ENCODE measurements at regions not wholly inside any gene's neighbourhood (a gene's known extent, or its start where the extent isn't known, plus 50 kb on each side); places are given as distances from the start of the nearest gene placed in this dataset.

DNA sequence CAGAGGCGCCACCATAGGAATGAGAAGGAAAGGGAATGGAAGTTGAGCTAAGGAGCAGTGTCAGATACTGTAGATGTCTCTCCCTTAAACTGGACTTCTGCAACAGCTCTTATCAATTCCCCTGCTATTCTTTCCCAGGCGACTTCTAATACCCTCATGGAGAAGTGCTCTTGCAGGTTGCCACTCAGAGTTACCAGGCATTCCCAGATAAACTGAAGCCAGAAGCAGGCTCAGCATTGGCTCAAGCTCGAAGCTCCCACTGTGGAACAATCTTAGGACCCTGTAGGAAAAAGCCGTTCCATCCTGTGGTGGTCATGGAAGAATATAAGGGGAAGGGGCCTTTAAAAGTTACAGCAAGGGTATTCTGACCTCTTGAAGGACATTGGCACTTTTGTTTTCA is 208.7 kb upstream of the PLET1 start:
- Mint-ChIP-seq H3K27me3 (ENCODE audit: low read depth) (no peaks in the 10 kb centered on the region), H3K4me3 (no peak overlapping the region), H3K36me3 (no peaks in the 10 kb centered on the region), H3K9me3 (no peaks in the 10 kb centered on the region), H3K4me1 (no peaks in the 10 kb centered on the region), H3K27ac (no peak overlapping the region)
- TF ChIP-seq RORB (CRISPR knock-in tag; IDR thresholded peaks at IDR 0.05) (no peak), NFATC4 (CRISPR knock-in tag; IDR thresholded peaks at IDR 0.05) (no peak)
- TF ChIP-seq, protein P1, sequence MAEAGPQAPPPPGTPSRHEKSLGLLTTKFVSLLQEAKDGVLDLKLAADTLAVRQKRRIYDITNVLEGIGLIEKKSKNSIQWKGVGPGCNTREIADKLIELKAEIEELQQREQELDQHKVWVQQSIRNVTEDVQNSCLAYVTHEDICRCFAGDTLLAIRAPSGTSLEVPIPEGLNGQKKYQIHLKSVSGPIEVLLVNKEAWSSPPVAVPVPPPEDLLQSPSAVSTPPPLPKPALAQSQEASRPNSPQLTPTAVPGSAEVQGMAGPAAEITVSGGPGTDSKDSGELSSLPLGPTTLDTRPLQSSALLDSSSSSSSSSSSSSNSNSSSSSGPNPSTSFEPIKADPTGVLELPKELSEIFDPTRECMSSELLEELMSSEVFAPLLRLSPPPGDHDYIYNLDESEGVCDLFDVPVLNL (CRISPR knock-in tag; IDR thresholded peaks at IDR 0.05; ENCODE audit: borderline replicate concordance, low read depth), result no peak
- ChIA-PET POLR2A (no interaction called here), CTCF (interaction anchor here (1.0 kb wide), 1 partner anchor 15 kb away, joined by 4 read pairs; no protein-coding TSS in a partner anchor)
- ATAC-seq (no peak), DNase-seq (ENCODE audit: low spot score) (no peak)

DNA sequence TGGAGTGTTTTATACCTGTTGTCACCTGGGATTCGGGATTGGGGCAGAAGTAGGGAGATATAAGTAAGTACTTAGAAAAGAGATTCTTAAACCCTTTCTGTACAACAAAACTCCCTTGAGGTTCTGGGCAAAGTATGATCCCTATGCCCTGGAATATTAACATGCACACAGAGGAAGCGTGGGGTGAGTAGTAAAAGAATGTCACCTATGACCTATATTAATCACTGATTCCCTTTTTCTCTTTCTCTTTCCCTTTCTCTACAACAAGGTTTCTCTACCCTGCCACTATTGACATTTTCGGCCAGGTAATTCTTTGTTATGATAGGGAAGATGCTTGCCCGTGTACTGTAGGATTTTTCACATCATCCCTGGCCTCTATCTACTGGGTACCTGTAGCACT is 209.7 kb upstream of the PLET1 start:
- Mint-ChIP-seq H3K4me1 (no peaks in the 10 kb centered on the region), H3K36me3 (no peaks in the 10 kb centered on the region), H3K27me3 (ENCODE audit: low read depth) (peaks cover 8% of the 10 kb centered on the region), H3K9me3 (no peaks in the 10 kb centered on the region), H3K4me3 (no peak overlapping the region), H3K27ac (no peak overlapping the region)
- ATAC-seq, result no peak
- no peak for DNase-seq (ENCODE audit: low spot score)
- POLR2A ChIA-PET, result no interaction called here
- CTCF ChIA-PET, result interaction anchor here (1.0 to 1.1 kb wide), 2 partner anchors 16 to 86 kb away, joined by 3 to 4 read pairs; no protein-coding TSS in a partner anchor
- TF ChIP-seq, protein P2, sequence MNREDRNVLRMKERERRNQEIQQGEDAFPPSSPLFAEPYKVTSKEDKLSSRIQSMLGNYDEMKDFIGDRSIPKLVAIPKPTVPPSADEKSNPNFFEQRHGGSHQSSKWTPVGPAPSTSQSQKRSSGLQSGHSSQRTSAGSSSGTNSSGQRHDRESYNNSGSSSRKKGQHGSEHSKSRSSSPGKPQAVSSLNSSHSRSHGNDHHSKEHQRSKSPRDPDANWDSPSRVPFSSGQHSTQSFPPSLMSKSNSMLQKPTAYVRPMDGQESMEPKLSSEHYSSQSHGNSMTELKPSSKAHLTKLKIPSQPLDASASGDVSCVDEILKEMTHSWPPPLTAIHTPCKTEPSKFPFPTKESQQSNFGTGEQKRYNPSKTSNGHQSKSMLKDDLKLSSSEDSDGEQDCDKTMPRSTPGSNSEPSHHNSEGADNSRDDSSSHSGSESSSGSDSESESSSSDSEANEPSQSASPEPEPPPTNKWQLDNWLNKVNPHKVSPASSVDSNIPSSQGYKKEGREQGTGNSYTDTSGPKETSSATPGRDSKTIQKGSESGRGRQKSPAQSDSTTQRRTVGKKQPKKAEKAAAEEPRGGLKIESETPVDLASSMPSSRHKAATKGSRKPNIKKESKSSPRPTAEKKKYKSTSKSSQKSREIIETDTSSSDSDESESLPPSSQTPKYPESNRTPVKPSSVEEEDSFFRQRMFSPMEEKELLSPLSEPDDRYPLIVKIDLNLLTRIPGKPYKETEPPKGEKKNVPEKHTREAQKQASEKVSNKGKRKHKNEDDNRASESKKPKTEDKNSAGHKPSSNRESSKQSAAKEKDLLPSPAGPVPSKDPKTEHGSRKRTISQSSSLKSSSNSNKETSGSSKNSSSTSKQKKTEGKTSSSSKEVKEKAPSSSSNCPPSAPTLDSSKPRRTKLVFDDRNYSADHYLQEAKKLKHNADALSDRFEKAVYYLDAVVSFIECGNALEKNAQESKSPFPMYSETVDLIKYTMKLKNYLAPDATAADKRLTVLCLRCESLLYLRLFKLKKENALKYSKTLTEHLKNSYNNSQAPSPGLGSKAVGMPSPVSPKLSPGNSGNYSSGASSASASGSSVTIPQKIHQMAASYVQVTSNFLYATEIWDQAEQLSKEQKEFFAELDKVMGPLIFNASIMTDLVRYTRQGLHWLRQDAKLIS (CRISPR knock-in tag; IDR thresholded peaks at IDR 0.05; ENCODE audit: borderline replicate concordance), result no peak
- TF ChIP-seq, protein P3, sequence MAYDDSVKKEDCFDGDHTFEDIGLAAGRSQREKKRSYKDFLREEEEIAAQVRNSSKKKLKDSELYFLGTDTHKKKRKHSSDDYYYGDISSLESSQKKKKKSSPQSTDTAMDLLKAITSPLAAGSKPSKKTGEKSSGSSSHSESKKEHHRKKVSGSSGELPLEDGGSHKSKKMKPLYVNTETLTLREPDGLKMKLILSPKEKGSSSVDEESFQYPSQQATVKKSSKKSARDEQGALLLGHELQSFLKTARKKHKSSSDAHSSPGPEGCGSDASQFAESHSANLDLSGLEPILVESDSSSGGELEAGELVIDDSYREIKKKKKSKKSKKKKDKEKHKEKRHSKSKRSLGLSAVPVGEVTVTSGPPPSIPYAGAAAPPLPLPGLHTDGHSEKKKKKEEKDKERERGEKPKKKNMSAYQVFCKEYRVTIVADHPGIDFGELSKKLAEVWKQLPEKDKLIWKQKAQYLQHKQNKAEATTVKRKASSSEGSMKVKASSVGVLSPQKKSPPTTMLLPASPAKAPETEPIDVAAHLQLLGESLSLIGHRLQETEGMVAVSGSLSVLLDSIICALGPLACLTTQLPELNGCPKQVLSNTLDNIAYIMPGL (CRISPR knock-in tag; IDR thresholded peaks at IDR 0.05), result no peak
- TF ChIP-seq RELA (CRISPR knock-in tag; IDR thresholded peaks at IDR 0.05; ENCODE audit: borderline replicate concordance) (no peak), NFYB (CRISPR knock-in tag; conservative IDR thresholded peaks at IDR 0.05; ENCODE audit: low read depth) (no peak), FOXP1 (CRISPR knock-in tag; IDR thresholded peaks at IDR 0.05; ENCODE audit: borderline replicate concordance) (no peak)
- TF ChIP-seq, protein P4, sequence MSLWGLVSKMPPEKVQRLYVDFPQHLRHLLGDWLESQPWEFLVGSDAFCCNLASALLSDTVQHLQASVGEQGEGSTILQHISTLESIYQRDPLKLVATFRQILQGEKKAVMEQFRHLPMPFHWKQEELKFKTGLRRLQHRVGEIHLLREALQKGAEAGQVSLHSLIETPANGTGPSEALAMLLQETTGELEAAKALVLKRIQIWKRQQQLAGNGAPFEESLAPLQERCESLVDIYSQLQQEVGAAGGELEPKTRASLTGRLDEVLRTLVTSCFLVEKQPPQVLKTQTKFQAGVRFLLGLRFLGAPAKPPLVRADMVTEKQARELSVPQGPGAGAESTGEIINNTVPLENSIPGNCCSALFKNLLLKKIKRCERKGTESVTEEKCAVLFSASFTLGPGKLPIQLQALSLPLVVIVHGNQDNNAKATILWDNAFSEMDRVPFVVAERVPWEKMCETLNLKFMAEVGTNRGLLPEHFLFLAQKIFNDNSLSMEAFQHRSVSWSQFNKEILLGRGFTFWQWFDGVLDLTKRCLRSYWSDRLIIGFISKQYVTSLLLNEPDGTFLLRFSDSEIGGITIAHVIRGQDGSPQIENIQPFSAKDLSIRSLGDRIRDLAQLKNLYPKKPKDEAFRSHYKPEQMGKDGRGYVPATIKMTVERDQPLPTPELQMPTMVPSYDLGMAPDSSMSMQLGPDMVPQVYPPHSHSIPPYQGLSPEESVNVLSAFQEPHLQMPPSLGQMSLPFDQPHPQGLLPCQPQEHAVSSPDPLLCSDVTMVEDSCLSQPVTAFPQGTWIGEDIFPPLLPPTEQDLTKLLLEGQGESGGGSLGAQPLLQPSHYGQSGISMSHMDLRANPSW (CRISPR knock-in tag; conservative IDR thresholded peaks at IDR 0.05; ENCODE audit: low read depth), result no peak

DNA sequence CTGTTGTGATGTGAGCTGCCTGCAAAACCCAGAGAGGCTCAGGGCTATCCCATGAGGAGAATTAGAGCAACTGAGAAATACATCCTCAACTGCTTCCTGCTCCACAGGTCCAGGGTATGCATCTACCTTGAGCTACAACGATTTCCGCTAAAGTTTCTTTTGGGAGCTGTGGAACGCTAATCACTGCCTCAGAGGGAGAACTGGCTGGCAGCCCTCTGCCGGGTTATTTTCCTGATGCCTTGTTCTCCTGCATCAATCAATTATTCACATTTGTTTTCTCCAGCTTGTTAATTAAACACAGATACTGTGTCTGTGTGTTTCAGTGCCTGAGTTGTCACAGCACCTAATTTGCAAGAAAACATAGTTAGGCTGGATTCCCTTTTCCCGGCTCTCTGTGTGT is 211.1 kb upstream of the PLET1 start:
- no peaks in the 10 kb centered on the region for H3K4me1 Mint-ChIP-seq
- no peak overlapping the region for H3K4me3 Mint-ChIP-seq
- ATAC-seq (no peak), DNase-seq (ENCODE audit: low spot score) (no peak)
- no peaks in the 10 kb centered on the region for H3K36me3 Mint-ChIP-seq
- POLR2A ChIA-PET, result no interaction called here
- no peaks in the 10 kb centered on the region for H3K9me3 Mint-ChIP-seq
- TF ChIP-seq EMX1 (CRISPR knock-in tag; IDR thresholded peaks at IDR 0.05) (no peak), ESRRA (CRISPR knock-in tag; IDR thresholded peaks at IDR 0.05; ENCODE audit: borderline replicate concordance) (no peak), JUN (CRISPR knock-in tag; IDR thresholded peaks at IDR 0.05) (no peak)
- TF ChIP-seq, protein P5, sequence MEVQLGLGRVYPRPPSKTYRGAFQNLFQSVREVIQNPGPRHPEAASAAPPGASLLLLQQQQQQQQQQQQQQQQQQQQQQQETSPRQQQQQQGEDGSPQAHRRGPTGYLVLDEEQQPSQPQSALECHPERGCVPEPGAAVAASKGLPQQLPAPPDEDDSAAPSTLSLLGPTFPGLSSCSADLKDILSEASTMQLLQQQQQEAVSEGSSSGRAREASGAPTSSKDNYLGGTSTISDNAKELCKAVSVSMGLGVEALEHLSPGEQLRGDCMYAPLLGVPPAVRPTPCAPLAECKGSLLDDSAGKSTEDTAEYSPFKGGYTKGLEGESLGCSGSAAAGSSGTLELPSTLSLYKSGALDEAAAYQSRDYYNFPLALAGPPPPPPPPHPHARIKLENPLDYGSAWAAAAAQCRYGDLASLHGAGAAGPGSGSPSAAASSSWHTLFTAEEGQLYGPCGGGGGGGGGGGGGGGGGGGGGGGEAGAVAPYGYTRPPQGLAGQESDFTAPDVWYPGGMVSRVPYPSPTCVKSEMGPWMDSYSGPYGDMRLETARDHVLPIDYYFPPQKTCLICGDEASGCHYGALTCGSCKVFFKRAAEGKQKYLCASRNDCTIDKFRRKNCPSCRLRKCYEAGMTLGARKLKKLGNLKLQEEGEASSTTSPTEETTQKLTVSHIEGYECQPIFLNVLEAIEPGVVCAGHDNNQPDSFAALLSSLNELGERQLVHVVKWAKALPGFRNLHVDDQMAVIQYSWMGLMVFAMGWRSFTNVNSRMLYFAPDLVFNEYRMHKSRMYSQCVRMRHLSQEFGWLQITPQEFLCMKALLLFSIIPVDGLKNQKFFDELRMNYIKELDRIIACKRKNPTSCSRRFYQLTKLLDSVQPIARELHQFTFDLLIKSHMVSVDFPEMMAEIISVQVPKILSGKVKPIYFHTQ (CRISPR knock-in tag; IDR thresholded peaks at IDR 0.05), result no peak
- CTCF ChIA-PET, result interaction anchor here (1.1 to 2.2 kb wide), 3 partner anchors 18 to 116 kb away, joined by 3 to 18 read pairs (median 4); no protein-coding TSS in a partner anchor
- peaks cover 22% of the 10 kb centered on the region for H3K27me3 Mint-ChIP-seq (ENCODE audit: low read depth)
- H3K27ac Mint-ChIP-seq, result no peak overlapping the region

Data from WTC11 (cell line).